Cardiac septum (tissue), 1 donor: ENCODE measurements at regions not wholly inside any gene's neighbourhood (a gene's known extent, or its start where the extent isn't known, plus 50 kb on each side); places are given as distances from the start of the nearest gene placed in this dataset.

Source experiments
- DNase-seq: peaks from one replicate; pipeline ENCODE4 v3.0.0-alpha.2; 2020; ENCODE audit warnings: low spot score
- intact Hi-C: fragments of 100-400 bp; cut with DNase I; formaldehyde crosslinking; loops from one replicate; pipeline ENCODE4 v1.14.0; 2022
- donor health status: DM: no; HTN: no; CAD: no.

GRCh38 chr15:97890307-97890706, 70.2 kb upstream of the ARRDC4 start:
- intact Hi-C loops, result no loop called here
- DNase-seq, result no peak

- intact Hi-C loops, result no loop called here
- no peak for DNase-seq
Observed at GRCh38 chr15:97892167-97892938, 68.2 kb upstream of the ARRDC4 start.

- DNase-seq, result no peak
- intact Hi-C loops, result no loop called here
Observed at GRCh38 chr15:97893967-97894366, 66.5 kb upstream of the ARRDC4 start.

GRCh38 chr15:97899981-97900380, 60.5 kb upstream of the ARRDC4 start:
- intact Hi-C loops, result loop anchor here (5.0 kb wide), 1 partner anchor 397 kb away; no protein-coding TSS in a partner anchor
- DNase-seq, result no peak

- intact Hi-C loops, result loop anchor here (5.0 kb wide), 1 partner anchor 395 kb away; no protein-coding TSS in a partner anchor
- no peak for DNase-seq
Observed at GRCh38 chr15:97902140-97902780, 58.2 kb upstream of the ARRDC4 start.

GRCh38 chr15:97903560-97903959, 56.9 kb upstream of the ARRDC4 start:
- intact Hi-C loops, result loop anchor here (5.0 kb wide), 1 partner anchor 394 kb away; no protein-coding TSS in a partner anchor
- DNase-seq, result no peak

GRCh38 chr15:97903971-97904572, 56.4 kb upstream of the ARRDC4 start:
- intact Hi-C loops, result loop anchor here (2.0 to 5.0 kb wide), 2 partner anchors 273 to 393 kb away; no protein-coding TSS in a partner anchor
- DNase-seq, result peak; percentile 86

- intact Hi-C loops, result loop anchor here (2.0 kb wide), 1 partner anchor 175 kb away; no protein-coding TSS in a partner anchor
- peak; percentile 80 for DNase-seq
Observed at GRCh38 chr15:97909291-97909891, 51.1 kb upstream of the ARRDC4 start.
